GM18505 (cell line): ENCODE measurements at regions not wholly inside any gene's neighbourhood (a gene's known extent, or its start where the extent isn't known, plus 50 kb on each side); places are given as distances from the start of the nearest gene placed in this dataset.

ENCODE experiments used
- ATAC-seq: cut with Tn5 transposase; IDR thresholded peaks from one replicate; pipeline ENCODE4 v1.9.1; 2021; ENCODE audit not compliant: unreplicated experiment
- POLR2A ChIP-seq: IDR thresholded peaks from 4 replicates; pipeline ENCODE4 v1.6.1; 2011; ENCODE audit warnings: borderline replicate concordance; ENCODE audit not compliant: insufficient read depth, insufficient read length; ENCODE audit errors: extremely low read depth

GRCh38 chr5:73380710-73381589 is 67.6 kb downstream of the FOXD1 start:
- ATAC-seq = no peak
- TF ChIP-seq POLR2A = no peak

- no peak for TF ChIP-seq POLR2A
- ATAC-seq = no peak
Measured at GRCh38 chr5:73380041-73380440, 68.5 kb downstream of the FOXD1 start.

GRCh38 chr5:73379435-73379834 is 69.1 kb downstream of the FOXD1 start:
- ATAC-seq = no peak
- no peak for TF ChIP-seq POLR2A

- ATAC-seq = no peak
- no peak for TF ChIP-seq POLR2A
Measured at GRCh38 chr5:73378765-73379164, 69.8 kb downstream of the FOXD1 start.

- ATAC-seq = no peak
- TF ChIP-seq POLR2A = no peak
Measured at GRCh38 chr5:73378070-73378469, 70.5 kb downstream of the FOXD1 start.

- ATAC-seq = no peak
Measured at GRCh38 chr5:73376618-73377170, 71.9 kb downstream of the FOXD1 start.

GRCh38 chr5:73375949-73376348 is 72.6 kb downstream of the FOXD1 start:
- ATAC-seq = no peak
- TF ChIP-seq POLR2A = no peak

More at GRCh38 chr5:73376618-73377170, 71.9 kb downstream of the FOXD1 start:
- no peak for TF ChIP-seq POLR2A

GRCh38 chr5:73375191-73375545 is 73.4 kb downstream of the FOXD1 start:
- TF ChIP-seq POLR2A = no peak

GRCh38 chr5:73374520-73375190 is 73.9 kb downstream of the FOXD1 start:
- ATAC-seq = no peak
- TF ChIP-seq POLR2A = no peak

More at GRCh38 chr5:73375191-73375545, 73.4 kb downstream of the FOXD1 start:
- ATAC-seq = no peak

- ATAC-seq = no peak
- TF ChIP-seq POLR2A = no peak
Measured at GRCh38 chr5:73373814-73374510, 74.6 kb downstream of the FOXD1 start.

- no peak for ATAC-seq
- TF ChIP-seq POLR2A = no peak
Measured at GRCh38 chr5:73370640-73371583, 77.7 kb downstream of the FOXD1 start.

GRCh38 chr5:73370095-73370494 is 78.5 kb downstream of the FOXD1 start:
- TF ChIP-seq POLR2A = no peak
- no peak for ATAC-seq
